HAP-1 (cell line): ENCODE measurements at regions not wholly inside any gene's neighbourhood (a gene's known extent, or its start where the extent isn't known, plus 50 kb on each side); places are given as distances from the start of the nearest gene placed in this dataset.
A peak's percentile ranks its signal among the peaks of the same experiment; 100 is the strongest.

Experiments used
- DNase-seq, 2 experiments: peaks; one replicate each; pipeline ENCODE4 v3.0.0-alpha.2; 2016 to 2020; ENCODE audit warnings: low spot score in 2 of 2
- H3K27me3 ChIP-seq: fragments of 250-450 bp; sonication (Bioruptor Pico); 2 replicates; pipeline ENCODE4 v1.5.1; 2020; ENCODE audit warnings: low read depth, mild to moderate bottlenecking, moderate library complexity
- H3K36me3 ChIP-seq: fragments of 250-450 bp; sonication (Bioruptor Pico); replicated peaks from 2 replicates; pipeline ENCODE4 v1.5.1; 2020; ENCODE audit warnings: mild to moderate bottlenecking
- H3K4me1 ChIP-seq: fragments of 250-450 bp; sonication (Bioruptor Pico); 2 replicates; pipeline ENCODE4 v1.5.1; 2020; ENCODE audit warnings: mild to moderate bottlenecking
- H3K4me3 ChIP-seq: fragments of 250-450 bp; sonication (Bioruptor Pico); 2 replicates; pipeline ENCODE4 v1.5.1; 2020; ENCODE audit warnings: mild to moderate bottlenecking, moderate library complexity
- H3K9me3 ChIP-seq: fragments of 250-450 bp; sonication (Bioruptor Pico); 2 replicates; pipeline ENCODE4 v1.5.1; 2020; ENCODE audit warnings: mild to moderate bottlenecking, moderate library complexity
- in situ Hi-C: fragments of 300-500 bp; cut with MboI; formaldehyde crosslinking; loops from 3 replicates; pipeline ENCODE4 v1.14.3; 2020; ENCODE audit warnings: low sequenced_read_pairs, inconsistent platforms, mixed read lengths

DNA sequence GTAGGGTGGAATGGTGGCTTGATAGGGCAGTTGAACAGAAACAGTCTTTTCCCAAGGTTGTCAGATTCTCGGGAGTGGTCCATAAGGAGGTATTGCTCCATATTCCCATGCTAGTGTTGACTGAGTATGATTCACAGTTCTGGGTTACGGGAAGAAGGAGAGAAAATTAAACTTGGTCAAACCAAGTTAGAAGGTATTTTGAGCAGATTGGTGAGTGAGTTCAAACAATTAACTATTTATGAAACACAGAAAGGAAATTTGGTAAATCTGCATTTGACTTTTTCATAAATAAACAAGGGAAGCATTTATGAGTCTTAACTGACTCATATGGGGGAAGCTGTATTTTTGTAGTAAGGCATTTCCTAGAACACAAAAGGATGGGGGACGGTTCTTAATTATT lies 2419.4 kb downstream of the PCDH9 start:
- no peak overlapping the region for H3K4me3 ChIP-seq
- H3K36me3 ChIP-seq, result no peaks in the 10 kb centered on the region
- in situ Hi-C loops, result no loop called here
- H3K4me1 ChIP-seq, result no peaks in the 10 kb centered on the region
- no peaks in the 10 kb centered on the region for H3K27me3 ChIP-seq
- DNase-seq, result no peak
- no peaks in the 10 kb centered on the region for H3K9me3 ChIP-seq

DNA sequence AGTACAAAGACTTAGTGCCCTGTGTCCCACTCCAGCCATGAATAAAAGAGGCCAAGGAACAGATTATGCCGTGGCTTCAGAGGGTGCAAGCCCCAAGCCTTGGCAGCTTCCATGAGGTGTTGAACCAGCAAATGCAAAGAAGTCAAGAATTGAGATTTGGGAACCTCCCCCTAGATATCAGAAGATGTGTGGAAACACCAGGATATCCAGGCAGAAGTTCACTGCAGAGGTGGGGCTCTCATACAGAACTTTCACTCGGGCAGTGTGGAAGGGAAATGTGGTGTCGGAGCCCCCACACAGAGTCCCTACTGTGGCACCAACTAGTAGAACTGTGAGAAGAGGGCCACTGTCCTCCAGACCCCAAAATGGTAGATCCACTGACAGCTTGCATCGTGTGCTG lies 2421.4 kb downstream of the PCDH9 start:
- Histone ChIP-seq H3K4me1 (no peaks in the 10 kb centered on the region), H3K4me3 (no peak overlapping the region), H3K9me3 (no peaks in the 10 kb centered on the region), H3K36me3 (no peaks in the 10 kb centered on the region), H3K27me3 (no peaks in the 10 kb centered on the region)
- in situ Hi-C loops, result no loop called here
- DNase-seq, result no peak

GRCh38 chr13:64801768-64802167 lies 2428.4 kb downstream of the PCDH9 start:
- in situ Hi-C loops, result no loop called here
- Histone ChIP-seq H3K4me3 (no peak overlapping the region), H3K4me1 (no peaks in the 10 kb centered on the region), H3K9me3 (no peaks in the 10 kb centered on the region), H3K36me3 (no peaks in the 10 kb centered on the region), H3K27me3 (no peaks in the 10 kb centered on the region)
- no peak for DNase-seq

- in situ Hi-C loops, result no loop called here
- Histone ChIP-seq H3K4me1 (no peaks in the 10 kb centered on the region), H3K27me3 (no peaks in the 10 kb centered on the region), H3K4me3 (no peak overlapping the region), H3K9me3 (no peaks in the 10 kb centered on the region), H3K36me3 (no peaks in the 10 kb centered on the region)
- DNase-seq, result no peak
These were observed 2431.7 kb downstream of the PCDH9 start for GRCh38 chr13:64798422-64798821.

DNA sequence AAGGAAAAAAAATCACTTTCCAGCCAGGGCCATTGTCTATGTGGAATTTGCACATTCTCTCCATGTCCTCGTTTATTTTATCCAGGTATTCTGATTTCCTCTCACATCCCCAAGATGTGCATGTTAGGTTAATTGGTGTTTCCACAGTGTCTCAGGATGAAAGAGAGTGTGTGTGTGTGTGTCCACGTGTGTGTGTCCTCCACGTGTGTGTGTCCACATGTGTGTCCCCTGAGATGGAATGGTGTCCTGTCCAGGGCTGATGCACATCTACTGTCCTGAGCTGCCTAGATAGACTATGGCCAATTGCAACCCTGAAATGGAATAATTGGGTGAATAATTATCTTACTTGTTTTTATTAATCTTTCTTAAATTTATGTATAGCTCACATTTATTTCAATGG lies 2436.5 kb downstream of the PCDH9 start:
- Histone ChIP-seq H3K27me3 (no peaks in the 10 kb centered on the region), H3K9me3 (no peaks in the 10 kb centered on the region), H3K36me3 (no peaks in the 10 kb centered on the region), H3K4me3 (no peak overlapping the region), H3K4me1 (no peaks in the 10 kb centered on the region)
- in situ Hi-C loops, result no loop called here
- DNase-seq, result no peak

GRCh38 chr13:64793131-64793530 lies 2437.0 kb downstream of the PCDH9 start:
- DNase-seq, result no peak
- Histone ChIP-seq H3K4me1 (no peaks in the 10 kb centered on the region), H3K4me3 (no peak overlapping the region), H3K36me3 (no peaks in the 10 kb centered on the region), H3K9me3 (no peaks in the 10 kb centered on the region), H3K27me3 (no peaks in the 10 kb centered on the region)
- in situ Hi-C loops, result no loop called here

GRCh38 chr13:64791373-64791772 lies 2438.8 kb downstream of the PCDH9 start:
- in situ Hi-C loops, result no loop called here
- H3K36me3 ChIP-seq, result no peaks in the 10 kb centered on the region
- no peaks in the 10 kb centered on the region for H3K27me3 ChIP-seq
- no peaks in the 10 kb centered on the region for H3K9me3 ChIP-seq
- no peaks in the 10 kb centered on the region for H3K4me1 ChIP-seq
- DNase-seq, result no peak
- H3K4me3 ChIP-seq, result no peak overlapping the region

- in situ Hi-C loops, result no loop called here
- no peak overlapping the region for H3K4me3 ChIP-seq
- no peak for DNase-seq
- H3K9me3 ChIP-seq, result no peaks in the 10 kb centered on the region
- no peaks in the 10 kb centered on the region for H3K27me3 ChIP-seq
- H3K36me3 ChIP-seq, result no peaks in the 10 kb centered on the region
- H3K4me1 ChIP-seq, result no peaks in the 10 kb centered on the region
These were observed 2447.7 kb downstream of the PCDH9 start for GRCh38 chr13:64782466-64782865.

- no peak overlapping the region for H3K4me3 ChIP-seq
- H3K27me3 ChIP-seq, result no peaks in the 10 kb centered on the region
- no peaks in the 10 kb centered on the region for H3K9me3 ChIP-seq
- H3K36me3 ChIP-seq, result no peaks in the 10 kb centered on the region
- no peak for DNase-seq
- H3K4me1 ChIP-seq, result 0 out of 2 replicates have a peak, but pooled peaks cover 5% of the 10 kb centered on the region
- in situ Hi-C loops, result no loop called here
These were observed 2452.1 kb downstream of the PCDH9 start for GRCh38 chr13:64778002-64778401.

DNA sequence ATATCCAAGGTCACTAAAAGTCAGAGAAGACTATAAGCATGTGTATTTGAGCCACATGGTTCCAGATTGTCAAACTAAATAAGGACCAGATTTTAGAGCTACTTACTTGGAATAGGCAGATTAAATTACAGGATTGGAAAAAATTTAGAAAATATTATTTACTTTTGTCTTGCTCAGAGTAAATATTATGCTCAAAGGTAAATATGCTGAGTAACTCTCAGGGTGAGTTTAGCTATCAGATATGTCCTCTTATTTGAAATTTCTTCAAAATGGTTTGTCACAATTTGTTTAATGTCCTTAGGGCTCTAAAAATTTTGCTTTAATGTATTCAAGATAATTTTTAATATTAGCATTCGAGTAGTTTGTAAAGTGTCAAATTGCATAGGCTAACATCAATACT lies 2455.2 kb downstream of the PCDH9 start:
- Histone ChIP-seq H3K27me3 (no peaks in the 10 kb centered on the region), H3K36me3 (no peaks in the 10 kb centered on the region), H3K4me3 (no peak overlapping the region), H3K9me3 (no peaks in the 10 kb centered on the region), H3K4me1 (0 out of 2 replicates have a peak, but pooled peaks cover 5% of the 10 kb centered on the region)
- no peak for DNase-seq
- in situ Hi-C loops, result no loop called here

DNA sequence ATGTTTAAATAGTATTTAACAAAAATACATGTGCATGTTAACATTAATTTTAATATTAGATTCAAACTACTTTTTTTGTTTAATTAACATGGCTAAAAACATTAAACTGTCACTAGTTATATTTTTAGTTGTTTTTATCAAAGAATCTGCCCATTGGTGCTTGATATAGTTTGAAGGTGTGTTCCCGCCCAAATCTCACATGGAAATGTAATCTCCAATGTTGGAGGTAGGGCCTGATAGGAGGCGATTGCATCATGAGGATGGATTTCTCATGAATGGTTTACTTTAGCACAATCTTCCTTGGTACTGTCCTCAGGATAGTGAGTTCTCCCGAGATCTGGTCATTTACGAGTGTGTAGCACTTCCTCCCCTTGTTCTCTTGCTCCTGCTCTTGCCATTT lies 2459.4 kb downstream of the PCDH9 start:
- no peak for DNase-seq
- no peaks in the 10 kb centered on the region for H3K27me3 ChIP-seq
- in situ Hi-C loops, result no loop called here
- H3K9me3 ChIP-seq, result no peaks in the 10 kb centered on the region
- H3K4me3 ChIP-seq, result no peak overlapping the region
- H3K4me1 ChIP-seq, result peaks cover 5% of the 10 kb centered on the region; the same call in 1 of the 2 replicates
- H3K36me3 ChIP-seq, result no peaks in the 10 kb centered on the region

DNA sequence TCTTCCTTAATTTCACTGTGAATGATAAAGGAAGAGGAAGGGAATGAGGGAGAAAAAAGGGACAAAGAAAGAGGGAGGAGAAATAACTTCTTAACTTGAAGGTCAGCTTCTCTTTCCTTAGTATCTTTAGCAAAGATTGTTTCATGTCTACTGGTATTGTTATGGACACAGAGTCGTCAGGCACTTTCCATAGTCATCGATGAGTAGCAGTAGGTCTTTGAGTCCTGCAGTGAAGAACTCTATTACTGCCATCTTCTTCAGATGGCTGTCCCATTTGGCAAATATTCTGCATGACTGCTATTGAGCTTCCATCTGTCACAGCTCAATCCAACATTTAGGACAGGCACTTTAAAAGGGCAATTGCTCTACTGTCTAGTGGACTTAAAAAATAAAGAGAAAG lies 2463.1 kb downstream of the PCDH9 start:
- in situ Hi-C loops, result no loop called here
- no peaks in the 10 kb centered on the region; the same call in 1 of the 2 replicates for H3K4me1 ChIP-seq
- no peaks in the 10 kb centered on the region for H3K36me3 ChIP-seq
- no peaks in the 10 kb centered on the region for H3K9me3 ChIP-seq
- H3K4me3 ChIP-seq, result no peak overlapping the region
- DNase-seq, result no peak
- no peaks in the 10 kb centered on the region for H3K27me3 ChIP-seq

DNA sequence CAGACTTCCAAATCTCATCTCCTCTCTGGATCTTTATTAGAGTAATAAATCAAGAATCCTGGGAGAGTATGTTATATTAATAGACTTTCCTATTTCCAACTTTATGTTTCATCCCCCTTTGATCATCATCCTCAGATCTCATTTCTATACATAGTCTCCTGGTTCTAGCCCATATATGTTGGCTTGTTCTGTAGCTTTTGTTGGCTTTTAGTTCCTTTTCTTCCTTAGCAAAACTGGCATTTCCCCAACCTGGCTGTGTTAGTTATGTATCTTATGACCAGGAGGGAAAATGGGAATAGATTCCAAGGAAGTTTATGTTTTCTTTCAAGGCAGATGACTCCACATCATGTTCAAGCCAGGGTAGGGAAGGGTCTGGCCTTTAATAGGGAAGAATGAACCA lies 2464.5 kb downstream of the PCDH9 start:
- H3K36me3 ChIP-seq, result no peaks in the 10 kb centered on the region
- H3K9me3 ChIP-seq, result no peaks in the 10 kb centered on the region
- no peaks in the 10 kb centered on the region for H3K27me3 ChIP-seq
- no peaks in the 10 kb centered on the region; the same call in 1 of the 2 replicates for H3K4me1 ChIP-seq
- H3K4me3 ChIP-seq, result no peak overlapping the region
- in situ Hi-C loops, result no loop called here
- no peak for DNase-seq

- in situ Hi-C loops, result no loop called here
- peak; percentile 63 to 78 for DNase-seq
- no peaks in the 10 kb centered on the region for H3K27me3 ChIP-seq
- no peaks in the 10 kb centered on the region for H3K36me3 ChIP-seq
- no peaks in the 10 kb centered on the region for H3K9me3 ChIP-seq
- H3K4me3 ChIP-seq, result no peak overlapping the region
- peaks cover 21% of the 10 kb centered on the region for H3K4me1 ChIP-seq
These were observed 2471.5 kb downstream of the PCDH9 start for GRCh38 chr13:64758521-64759244.

GRCh38 chr13:64756621-64757020 lies 2473.5 kb downstream of the PCDH9 start:
- DNase-seq, result no peak
- in situ Hi-C loops, result no loop called here
- no peaks in the 10 kb centered on the region for H3K9me3 ChIP-seq
- H3K27me3 ChIP-seq, result no peaks in the 10 kb centered on the region
- peaks cover 21% of the 10 kb centered on the region for H3K4me1 ChIP-seq
- no peaks in the 10 kb centered on the region for H3K36me3 ChIP-seq
- no peak overlapping the region for H3K4me3 ChIP-seq
